ENCODE measurements at regions not wholly inside any gene's neighbourhood (a gene's known extent, or its start where the extent isn't known, plus 50 kb on each side); places are given as distances from the start of the nearest gene placed in this dataset.
"Not testable (repeated sequence)": the region's sequence is repeated elsewhere in the genome, so short reads cannot be mapped to it uniquely, and the experiment has no call there.

GRCh38 chr10:62692085-62692484, 112.4 kb upstream of the ADO start:
- intact Hi-C loops (cut with DNase I; ENCODE audit: low total_unique reads): no loop called here
- H3K27me3 ChIP-seq: no peaks in the 10 kb centered on the region
- H3K36me3 ChIP-seq: no peaks in the 10 kb centered on the region
- H3K4me1 ChIP-seq: no peaks in the 10 kb centered on the region
- peak overlapping the region; percentile 50 to 53 for H3K27ac ChIP-seq
- no peaks in the 10 kb centered on the region for H3K9me3 ChIP-seq
- no peak overlapping the region for H3K4me3 ChIP-seq
- DNase-seq (ENCODE audit: low spot score in 2 of 2): no peak
- TF ChIP-seq POLR2A (IDR thresholded peaks at IDR 0.05) (no peak), CTCF (IDR thresholded peaks at IDR 0.05) (no peak), POLR2AphosphoS5 (IDR thresholded peaks at IDR 0.05) (no peak)

GRCh38 chr10:62693306-62693705, 111.2 kb upstream of the ADO start:
- DNase-seq (ENCODE audit: low spot score in 2 of 2): no peak
- TF ChIP-seq POLR2A (IDR thresholded peaks at IDR 0.05) (no peak), CTCF (IDR thresholded peaks at IDR 0.05) (no peak), POLR2AphosphoS5 (IDR thresholded peaks at IDR 0.05) (no peak)
- Histone ChIP-seq H3K27ac (no peak overlapping the region), H3K4me3 (no peak overlapping the region), H3K9me3 (peaks cover 0 to 2% of the 10 kb centered on the region in 2 donors), H3K36me3 (no peaks in the 10 kb centered on the region), H3K27me3 (no peaks in the 10 kb centered on the region), H3K4me1 (no peaks in the 10 kb centered on the region)
- intact Hi-C loops (cut with DNase I; ENCODE audit: low total_unique reads): no loop called here

- H3K27ac ChIP-seq: no peak overlapping the region
- no peaks in the 10 kb centered on the region for H3K36me3 ChIP-seq
- peaks cover 8 to 15% of the 10 kb centered on the region in 2 donors for H3K9me3 ChIP-seq
- intact Hi-C loops (cut with DNase I; ENCODE audit: low total_unique reads): no loop called here
- H3K4me3 ChIP-seq: no peak overlapping the region
- TF ChIP-seq POLR2A (IDR thresholded peaks at IDR 0.05) (no peak), POLR2AphosphoS5 (IDR thresholded peaks at IDR 0.05) (no peak), CTCF (IDR thresholded peaks at IDR 0.05) (no peak)
- H3K27me3 ChIP-seq: no peaks in the 10 kb centered on the region
- no peak for DNase-seq (ENCODE audit: low spot score in 2 of 2)
- no peaks in the 10 kb centered on the region for H3K4me1 ChIP-seq
Observed at GRCh38 chr10:62694537-62695126, 109.9 kb upstream of the ADO start.

GRCh38 chr10:62696798-62697197, 107.7 kb upstream of the ADO start:
- intact Hi-C loops (cut with DNase I; ENCODE audit: low total_unique reads): no loop called here
- Histone ChIP-seq H3K9me3 (peaks cover 8 to 19% of the 10 kb centered on the region in 2 donors), H3K36me3 (no peaks in the 10 kb centered on the region), H3K27ac (no peak overlapping the region), H3K4me1 (no peaks in the 10 kb centered on the region), H3K4me3 (no peak overlapping the region), H3K27me3 (no peaks in the 10 kb centered on the region)
- no peak for DNase-seq (ENCODE audit: low spot score in 2 of 2)
- no peak for TF ChIP-seq POLR2A (IDR thresholded peaks at IDR 0.05)
- TF ChIP-seq POLR2AphosphoS5 (IDR thresholded peaks at IDR 0.05): no peak
- no peak for TF ChIP-seq CTCF (IDR thresholded peaks at IDR 0.05)

- H3K9me3 ChIP-seq: peaks cover 8 to 19% of the 10 kb centered on the region in 2 donors
- H3K27ac ChIP-seq: no peak overlapping the region
- intact Hi-C loops (cut with DNase I; ENCODE audit: low total_unique reads): no loop called here
- H3K36me3 ChIP-seq: no peaks in the 10 kb centered on the region
- no peak for TF ChIP-seq POLR2AphosphoS5 (IDR thresholded peaks at IDR 0.05)
- no peak for TF ChIP-seq CTCF (IDR thresholded peaks at IDR 0.05)
- TF ChIP-seq POLR2A (IDR thresholded peaks at IDR 0.05): no peak
- no peaks in the 10 kb centered on the region for H3K4me1 ChIP-seq
- DNase-seq (ENCODE audit: low spot score in 2 of 2): no peak
- H3K27me3 ChIP-seq: no peaks in the 10 kb centered on the region
- no peak overlapping the region for H3K4me3 ChIP-seq
Observed at GRCh38 chr10:62699148-62699547, 105.4 kb upstream of the ADO start.

- H3K4me1 ChIP-seq; DNase-seq (ENCODE audit: low spot score in 2 of 2); H3K27me3 ChIP-seq; H3K36me3 ChIP-seq; H3K9me3 ChIP-seq; intact Hi-C loops (cut with DNase I; ENCODE audit: low total_unique reads); H3K27ac ChIP-seq; H3K4me3 ChIP-seq: not testable (repeated sequence)
Observed at GRCh38 chr10:62704121-62704520, 100.4 kb upstream of the ADO start.

Data from breast epithelium (tissue), 4 donors.